Gastrocnemius medialis (tissue), 4 donors: ENCODE measurements at regions not wholly inside any gene's neighbourhood (a gene's known extent, or its start where the extent isn't known, plus 50 kb on each side); places are given as distances from the start of the nearest gene placed in this dataset.

Experiments
- CTCF ChIP-seq, 5 experiments: fragments of 450-650 bp in 3 of 5; fragments of 200-600 bp in 2 of 5; sonication (generic) in 2 of 5; IDR thresholded peaks in 4 of 5; conservative IDR thresholded peaks in 1 of 5; 1 replicate in 4 of 5; 2 replicates in 1 of 5; pipeline ENCODE4 v1.5.1; 2016 to 2019; ENCODE audit warnings: antibody characterized with exemption in 5 of 5, mild to moderate bottlenecking in 3 of 5, moderate library complexity in 3 of 5
- POLR2A ChIP-seq, 2 donors: fragments of 450-650 bp; IDR thresholded peaks; one replicate each; pipeline ENCODE4 v1.6.1; 2017; ENCODE audit warnings: antibody characterized with exemption in 2 of 2, mild to moderate bottlenecking in 2 of 2, moderate library complexity in 2 of 2

GRCh38 chr6:132902901-132903300 is 88.5 kb downstream of the RPS12 start:
- TF ChIP-seq CTCF (IDR thresholded peaks at IDR 0.05 in 4 of 5, conservative IDR thresholded peaks at IDR 0.05 in 1 of 5) (no peak), POLR2A (IDR thresholded peaks at IDR 0.05) (no peak)
